IMR-90 (cell line): ENCODE measurements at regions not wholly inside any gene's neighbourhood (a gene's known extent, or its start where the extent isn't known, plus 50 kb on each side); places are given as distances from the start of the nearest gene placed in this dataset.

Source experiments
- ATAC-seq: fragments of 200-7000 bp; cut with Tn5 transposase; 2 replicates; pipeline ENCODE4 v1.9.1; 2020; ENCODE audit warnings: low read depth, mild to moderate bottlenecking, moderate library complexity
- BruUV-seq: library from RNA; stranded (reverse); fragments of 400-500 nt; replicated peaks from 2 replicates; lab custom pipeline; 2021; lab: Mats Ljungman, UMichigan
- CTCF ChIA-PET: fragments of 300-600 bp; formaldehyde crosslinking; extraction: SDS; loops from one replicate; lab custom pipeline; 2021; ENCODE audit warnings: antibody characterized with exemption; lab: Yijun Ruan, JAX
- POLR2A ChIA-PET: fragments of 300-600 bp; sonication (Branson Sonifier 250); formaldehyde crosslinking; loops from one replicate; lab custom pipeline; 2022; ENCODE audit warnings: antibody characterized with exemption; ENCODE audit not compliant: unreplicated experiment; lab: Charles Lee
- DNase-seq: peaks from one replicate; pipeline ENCODE4 v3.0.0; 2013
- H2AFZ ChIP-seq: replicated peaks from 2 replicates; pipeline ENCODE3; 2013; ENCODE audit warnings: low read length, mild to moderate bottlenecking; ENCODE audit not compliant: poor library complexity
- H2AK5ac ChIP-seq: 2 replicates; pipeline ENCODE4 v1.6.1; 2013; ENCODE audit warnings: low read depth, low read length, inconsistent platforms
- H2AK9ac ChIP-seq: replicated peaks from 2 replicates; pipeline ENCODE3; 2013; ENCODE audit warnings: mild to moderate bottlenecking, low read depth, low read length, moderate library complexity; ENCODE audit not compliant: poor library complexity
- H2BK120ac ChIP-seq: 2 replicates; pipeline ENCODE4 v1.6.1; 2013; ENCODE audit warnings: low read depth, low read length, inconsistent platforms
- H2BK15ac ChIP-seq: 3 replicates; pipeline ENCODE4 v1.6.1; 2013; ENCODE audit warnings: low read depth, low read length, inconsistent platforms
- H2BK20ac ChIP-seq: 2 replicates; pipeline ENCODE4 v1.6.1; 2013; ENCODE audit warnings: low read depth, mild to moderate bottlenecking, inconsistent platforms, low read length, moderate library complexity
- H2BK5ac ChIP-seq: 2 replicates; pipeline ENCODE4 v1.6.1; 2013; ENCODE audit warnings: mild to moderate bottlenecking, low read depth, low read length, inconsistent platforms; ENCODE audit not compliant: poor library complexity, severe bottlenecking
- H3K14ac ChIP-seq: replicated peaks from 2 replicates; pipeline ENCODE4 v1.6.1; 2013; ENCODE audit warnings: low read depth, low read length, inconsistent platforms
- H3K18ac ChIP-seq: 2 replicates; pipeline ENCODE4 v1.6.1; 2013; ENCODE audit warnings: low read depth, low read length, control low read depth
- H3K23ac ChIP-seq: 2 replicates; pipeline ENCODE4 v1.6.1; 2013; ENCODE audit warnings: low read depth, low read length, inconsistent platforms
- H3K27ac ChIP-seq: 2 replicates; pipeline ENCODE4 v1.5.1; 2013; ENCODE audit warnings: mild to moderate bottlenecking, control low read depth, low read length; ENCODE audit not compliant: insufficient read depth
- H3K27me3 ChIP-seq: 2 replicates; pipeline ENCODE4 v1.6.1; 2013; ENCODE audit warnings: low read length; ENCODE audit not compliant: control insufficient read depth, insufficient read depth
- H3K36me3 ChIP-seq: 2 replicates; pipeline ENCODE4 v1.6.1; 2013; ENCODE audit warnings: low read length, mixed read lengths; ENCODE audit not compliant: control insufficient read depth, insufficient read depth
- H3K4ac ChIP-seq: 2 replicates; pipeline ENCODE4 v1.6.1; 2013; ENCODE audit warnings: low read depth, low read length, inconsistent platforms
- H3K4me1 ChIP-seq: 2 replicates; pipeline ENCODE4 v1.6.1; 2013; ENCODE audit warnings: low read length, mixed read lengths; ENCODE audit not compliant: control insufficient read depth, insufficient read depth
- H3K4me2 ChIP-seq: 2 replicates; pipeline ENCODE4 v1.6.1; 2013; ENCODE audit warnings: low read depth, mild to moderate bottlenecking, control low read depth, low read length, moderate library complexity
- H3K4me3 ChIP-seq: 2 replicates; pipeline ENCODE4 v1.5.1; 2013; ENCODE audit warnings: low read depth, mild to moderate bottlenecking, control low read depth, low read length, moderate library complexity; ENCODE audit not compliant: insufficient read depth
- H3K56ac ChIP-seq: 2 replicates; pipeline ENCODE4 v1.6.1; 2013; ENCODE audit warnings: low read length, inconsistent platforms; ENCODE audit not compliant: insufficient read depth; ENCODE audit errors: extremely low read depth
- H3K79me1 ChIP-seq, 2 experiments: 2 replicates each; pipeline ENCODE4 v1.6.1; 2013; ENCODE audit warnings: low read length in 2 of 2, inconsistent platforms in 1 of 2, low read depth in 1 of 2
- H3K9ac ChIP-seq: 2 replicates; pipeline ENCODE4 v1.6.1; 2013; ENCODE audit warnings: low read depth, low read length, control low read depth
- H3K9me1 ChIP-seq: 2 replicates; pipeline ENCODE4 v1.6.1; 2013; ENCODE audit warnings: low read length, inconsistent platforms; ENCODE audit not compliant: insufficient read depth
- H3K9me3 ChIP-seq: 2 replicates; pipeline ENCODE4 v1.6.1; 2013; ENCODE audit warnings: low read length; ENCODE audit not compliant: control insufficient read depth, insufficient read depth
- H4K20me1 ChIP-seq: 2 replicates; pipeline ENCODE4 v1.6.1; 2013; ENCODE audit warnings: low read length, inconsistent platforms; ENCODE audit not compliant: insufficient read depth
- H4K5ac ChIP-seq: 2 replicates; pipeline ENCODE4 v1.6.1; 2013; ENCODE audit warnings: mild to moderate bottlenecking, low read depth, low read length, control low read depth
- H4K8ac ChIP-seq, 2 experiments: 2 replicates each; pipeline ENCODE4 v1.6.1; 2013; ENCODE audit warnings: low read depth in 2 of 2, low read length in 2 of 2, control low read depth in 1 of 2, inconsistent platforms in 1 of 2
- H4K91ac ChIP-seq: 2 replicates; pipeline ENCODE4 v1.6.1; 2013; ENCODE audit warnings: low read depth, low read length, inconsistent platforms; ENCODE audit not compliant: insufficient read depth
- BHLHE40 ChIP-seq: fragments of 150-350 bp; IDR thresholded peaks from 2 replicates; pipeline ENCODE4 v1.6.1; 2016; ENCODE audit warnings: mild to moderate bottlenecking, low read depth, low read length
- CEBPB ChIP-seq: IDR thresholded peaks from 2 replicates; pipeline ENCODE4 v1.6.1; 2012; ENCODE audit warnings: low read depth, low read length, improper control_type of control experiment
- CHD1 ChIP-seq: IDR thresholded peaks from 2 replicates; pipeline ENCODE4 v1.6.1; 2012; ENCODE audit warnings: low read depth, low read length, improper control_type of control experiment
- CTCF ChIP-seq: conservative IDR thresholded peaks from 2 replicates; pipeline ENCODE4 v1.5.1; 2012; ENCODE audit warnings: mild to moderate bottlenecking, low read depth, low read length, improper control_type of control experiment
- ELK1 ChIP-seq: fragments of 150-350 bp; IDR thresholded peaks from 2 replicates; pipeline ENCODE4 v1.6.1; 2016; ENCODE audit warnings: low read depth, mild to moderate bottlenecking, low read length, moderate library complexity, borderline replicate concordance
- FOS ChIP-seq: fragments of 150-350 bp; IDR thresholded peaks from 2 replicates; pipeline ENCODE4 v1.6.1; 2016; ENCODE audit warnings: low read depth, low read length
- MAFK ChIP-seq: IDR thresholded peaks from 2 replicates; pipeline ENCODE4 v1.6.1; 2012; ENCODE audit warnings: low read depth, low read length, improper control_type of control experiment
- MAZ ChIP-seq: IDR thresholded peaks from 2 replicates; pipeline ENCODE4 v1.6.1; 2012; ENCODE audit warnings: low read depth, mild to moderate bottlenecking, low read length, improper control_type of control experiment, moderate library complexity, borderline replicate concordance
- MXI1 ChIP-seq: IDR thresholded peaks from 2 replicates; pipeline ENCODE4 v1.6.1; 2012; ENCODE audit warnings: low read depth, mild to moderate bottlenecking, low read length, moderate library complexity, borderline replicate concordance
- NFE2L2 ChIP-seq: fragments of 150-350 bp; IDR thresholded peaks from 2 replicates; pipeline ENCODE4 v1.6.1; 2016; ENCODE audit warnings: low read depth, mild to moderate bottlenecking, low read length
- POLR2A ChIP-seq: IDR thresholded peaks from 2 replicates; pipeline ENCODE4 v1.6.1; 2012; ENCODE audit warnings: mild to moderate bottlenecking, low read depth, low read length
- RAD21 ChIP-seq: IDR thresholded peaks from 2 replicates; pipeline ENCODE4 v1.6.1; 2012; ENCODE audit warnings: low read length, improper control_type of control experiment
- RCOR1 ChIP-seq: IDR thresholded peaks from 2 replicates; pipeline ENCODE4 v1.6.1; 2012; ENCODE audit warnings: mild to moderate bottlenecking, low read length, improper control_type of control experiment; ENCODE audit not compliant: insufficient replicate concordance
- RFX5 ChIP-seq: IDR thresholded peaks from 2 replicates; pipeline ENCODE4 v1.8.0; 2012; ENCODE audit warnings: low read depth, mild to moderate bottlenecking, low read length, moderate library complexity
- SMC3 ChIP-seq: fragments of 150-350 bp; IDR thresholded peaks from 2 replicates; pipeline ENCODE4 v1.6.1; 2016; ENCODE audit warnings: low read depth, mild to moderate bottlenecking, antibody characterized with exemption, low read length, moderate library complexity
- dilution Hi-C: fragments of 300-500 bp; cut with HindIII; formaldehyde crosslinking; loops from one replicate; pipeline ENCODE4 v1.14.3; 2018; ENCODE audit warnings: low sequenced_read_pairs; ENCODE audit not compliant: unreplicated experiment
- in situ Hi-C: fragments of 300-500 bp; cut with MboI; formaldehyde crosslinking; loops from 3 replicates; pipeline ENCODE4 v1.14.3; 2019; ENCODE audit warnings: low sequenced_read_pairs, inconsistent platforms, mixed read lengths
- intact Hi-C: fragments of 100-400 bp; cut with micrococcal nuclease; formaldehyde crosslinking; loops from 2 replicates; pipeline ENCODE4 v1.10.0; 2022
- TF ChIP-seq, protein P1 (sequence below): fragments of 150-350 bp; IDR thresholded peaks from 2 replicates; pipeline ENCODE4 v1.6.1; 2017; ENCODE audit warnings: mild to moderate bottlenecking, antibody characterized with exemption, low read length, low read depth

GRCh38 chr20:6473197-6473596 is 294.3 kb upstream of the BMP2 start:
- peak; percentile 61 for ATAC-seq
- Histone ChIP-seq H3K4me2 (no peak overlapping the region), H3K23ac (no peak overlapping the region), H2BK120ac (no peak overlapping the region), H3K9me1 (no peaks in the 10 kb centered on the region), H3K79me1 (no peaks in the 10 kb centered on the region), H2AFZ (no peak overlapping the region), H4K8ac (no peak overlapping the region), H4K5ac (no peak overlapping the region), H3K27ac (no peak overlapping the region), H3K27me3 (no peaks in the 10 kb centered on the region), H2BK5ac (no peak overlapping the region), H3K56ac (no peak overlapping the region), H4K91ac (no peak overlapping the region), H3K4ac (no peak overlapping the region), H3K4me1 (no peaks in the 10 kb centered on the region; the same call in 1 of the 2 replicates), H2AK5ac (no peak overlapping the region), H3K9ac (no peak overlapping the region), H4K20me1 (no peaks in the 10 kb centered on the region), H3K18ac (no peak overlapping the region), H2AK9ac (no peak overlapping the region), H3K4me3 (no peak overlapping the region), H2BK15ac (no peak overlapping the region), H3K36me3 (no peaks in the 10 kb centered on the region), H2BK20ac (no peak overlapping the region), H3K9me3 (no peaks in the 10 kb centered on the region; the same call in 1 of the 2 replicates), H3K14ac (no peak overlapping the region)
- intact Hi-C loops = no loop called here
- ChIA-PET CTCF (interaction anchor here (0.6 to 0.8 kb wide), 2 partner anchors 53 to 1453 kb away, joined by 3 read pairs; no protein-coding TSS in a partner anchor), POLR2A (no interaction called here)
- no peak for TF ChIP-seq CEBPB
- TF ChIP-seq POLR2A = no peak
- TF ChIP-seq RFX5 = no peak
- TF ChIP-seq CTCF = no peak
- TF ChIP-seq MAZ = no peak
- TF ChIP-seq ELK1 = no peak
- no peak for TF ChIP-seq MAFK
- no peak for TF ChIP-seq FOS
- no peak for TF ChIP-seq NFE2L2
- TF ChIP-seq SMC3 = no peak
- TF ChIP-seq MXI1 = no peak
- TF ChIP-seq RAD21 = no peak
- no peak for TF ChIP-seq BHLHE40
- TF ChIP-seq, protein P1, sequence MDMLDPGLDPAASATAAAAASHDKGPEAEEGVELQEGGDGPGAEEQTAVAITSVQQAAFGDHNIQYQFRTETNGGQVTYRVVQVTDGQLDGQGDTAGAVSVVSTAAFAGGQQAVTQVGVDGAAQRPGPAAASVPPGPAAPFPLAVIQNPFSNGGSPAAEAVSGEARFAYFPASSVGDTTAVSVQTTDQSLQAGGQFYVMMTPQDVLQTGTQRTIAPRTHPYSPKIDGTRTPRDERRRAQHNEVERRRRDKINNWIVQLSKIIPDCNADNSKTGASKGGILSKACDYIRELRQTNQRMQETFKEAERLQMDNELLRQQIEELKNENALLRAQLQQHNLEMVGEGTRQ = no peak
- TF ChIP-seq CHD1 = no peak
- TF ChIP-seq RCOR1 = no peak
- DNase-seq = peak; percentile 45
- dilution Hi-C loops = no loop called here
- in situ Hi-C loops = no loop called here
- BruUV-seq = no TSS peak
